ENCODE measurements at regions not wholly inside any gene's neighbourhood (a gene's known extent, or its start where the extent isn't known, plus 50 kb on each side); places are given as distances from the start of the nearest gene placed in this dataset.

GRCh38 chr3:132267391-132267993 is 49.7 kb upstream of the ACP3 start:
- Histone ChIP-seq H3K27ac (ENCODE audit: low read depth, low read length) (no peak overlapping the region), H3K4me3 (ENCODE audit: low read depth, low read length) (no peak overlapping the region), H3K27me3 (ENCODE audit: control insufficient read depth, insufficient read depth, low read length) (no peaks in the 10 kb centered on the region), H3K9me3 (ENCODE audit: control insufficient read depth, insufficient read depth, low read length) (no peaks in the 10 kb centered on the region)
- DNase-seq (ENCODE audit: low read depth, low spot score), result no peak
- POLR2A ChIA-PET, result no interaction called here
- no peak for TF ChIP-seq CTCF (IDR thresholded peaks at IDR 0.05; ENCODE audit: low read depth, low read length)
- CTCF ChIA-PET, result interaction anchor here (1.2 to 2.6 kb wide), 6 partner anchors 7 to 131 kb away, joined by 3 to 15 read pairs (median 7); no protein-coding TSS in a partner anchor
